ENCODE measurements at regions not wholly inside any gene's neighbourhood (a gene's known extent, or its start where the extent isn't known, plus 50 kb on each side); places are given as distances from the start of the nearest gene placed in this dataset.

DNA sequence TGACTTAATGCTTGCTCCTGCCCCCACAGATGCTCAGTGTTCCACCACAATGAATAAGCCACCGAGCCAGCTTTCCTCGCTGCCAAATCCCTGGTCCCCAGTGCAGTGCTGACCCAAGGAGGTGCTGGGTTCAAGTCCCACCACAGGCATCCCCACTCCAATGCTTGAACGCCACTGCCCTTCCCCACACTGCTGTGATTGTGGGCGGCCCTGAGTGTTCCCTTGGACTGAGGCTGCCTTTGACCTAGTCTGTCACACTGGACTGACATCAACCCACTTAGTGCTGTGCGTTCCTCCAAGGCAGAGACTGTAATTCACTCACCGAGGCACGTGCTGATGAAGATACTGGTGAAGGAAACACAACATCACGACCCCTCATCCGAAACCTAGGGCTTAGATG is 83.4 kb upstream of the TMCC3 start:
- BruUV-seq (replicated peaks): no TSS peak
- Histone ChIP-seq H3K27ac (ENCODE audit: extremely low read length, insufficient read depth, low read length) (no peak overlapping the region), H3K36me3 (replicated peaks in 1 of 2; ENCODE audit: control insufficient read depth in 1 of 2, insufficient read depth in 2 of 2, low read length in 2 of 2) (no peaks in the 10 kb centered on the region), H2AFZ (ENCODE audit: low read length) (no peak overlapping the region), H4K20me1 (ENCODE audit: insufficient read depth, low read length) (no peaks in the 10 kb centered on the region), H3K9ac (ENCODE audit: insufficient read depth, low read depth, low read length) (no peak overlapping the region), H3K4me2 (ENCODE audit: low read depth, low read length) (no peak overlapping the region), H3K4me3 (replicated peaks in 1 of 3; ENCODE audit: insufficient read depth in 1 of 3, low read depth in 2 of 3, low read length in 3 of 3) (no peak overlapping the region), H3K79me2 (ENCODE audit: insufficient read depth, low read length) (no peaks in the 10 kb centered on the region), H3K27me3 (ENCODE audit: control insufficient read depth in 1 of 2, insufficient read depth in 2 of 2, low read length in 2 of 2) (0 out of 5 replicates have a peak, but pooled peaks cover 0 to 5% of the 10 kb centered on the region in 2 experiments), H3K4me1 (ENCODE audit: insufficient read depth, low read length) (peaks cover 7% of the 10 kb centered on the region; the same call in 1 of the 2 replicates), H3K9me3 (ENCODE audit: low read length) (no peaks in the 10 kb centered on the region)
- no peak for DNase-seq (ENCODE audit: low spot score)
- TF ChIP-seq XRCC5 (optimal IDR thresholded peaks at IDR 0.05; ENCODE audit: low read length) (no peak), FOXP1 (IDR thresholded peaks at IDR 0.05) (no peak), FOXP1 (CRISPR knock-in tag; IDR thresholded peaks at IDR 0.05) (no peak), ZIK1 (CRISPR knock-in tag; IDR thresholded peaks at IDR 0.05; ENCODE audit: borderline replicate concordance, low read depth) (no peak), BORCS8-MEF2B (CRISPR knock-in tag; IDR thresholded peaks at IDR 0.05) (no peak)
- TF ChIP-seq, protein P1, sequence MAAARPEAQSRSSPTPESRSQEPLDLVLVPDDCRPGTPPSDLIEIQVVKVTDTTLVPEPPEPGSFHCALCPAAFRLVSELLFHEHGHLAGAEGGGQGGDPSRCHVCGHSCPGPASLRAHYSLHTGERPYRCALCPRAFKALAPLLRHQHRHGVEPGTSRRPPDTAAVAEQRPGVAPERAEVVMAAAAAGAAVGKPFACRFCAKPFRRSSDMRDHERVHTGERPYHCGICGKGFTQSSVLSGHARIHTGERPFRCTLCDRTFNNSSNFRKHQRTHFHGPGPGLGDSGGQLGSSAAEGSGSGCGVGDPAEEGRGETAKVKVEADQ (CRISPR knock-in tag; IDR thresholded peaks at IDR 0.05; ENCODE audit: borderline replicate concordance): no peak
- TF ChIP-seq, protein P2, sequence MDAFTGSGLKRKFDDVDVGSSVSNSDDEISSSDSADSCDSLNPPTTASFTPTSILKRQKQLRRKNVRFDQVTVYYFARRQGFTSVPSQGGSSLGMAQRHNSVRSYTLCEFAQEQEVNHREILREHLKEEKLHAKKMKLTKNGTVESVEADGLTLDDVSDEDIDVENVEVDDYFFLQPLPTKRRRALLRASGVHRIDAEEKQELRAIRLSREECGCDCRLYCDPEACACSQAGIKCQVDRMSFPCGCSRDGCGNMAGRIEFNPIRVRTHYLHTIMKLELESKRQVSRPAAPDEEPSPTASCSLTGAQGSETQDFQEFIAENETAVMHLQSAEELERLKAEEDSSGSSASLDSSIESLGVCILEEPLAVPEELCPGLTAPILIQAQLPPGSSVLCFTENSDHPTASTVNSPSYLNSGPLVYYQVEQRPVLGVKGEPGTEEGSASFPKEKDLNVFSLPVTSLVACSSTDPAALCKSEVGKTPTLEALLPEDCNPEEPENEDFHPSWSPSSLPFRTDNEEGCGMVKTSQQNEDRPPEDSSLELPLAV (CRISPR knock-in tag; conservative IDR thresholded peaks at IDR 0.05; ENCODE audit: low read depth): no peak
- no peak for ATAC-seq
- ChIA-PET POLR2A (no interaction called here), CTCF (ENCODE audit: low intra/inter-chr PET ratio, low total read pairs) (no interaction called here)
- in situ Hi-C loops (cut with HindIII; ENCODE audit: extremely low pct_ligation_motif_present, low pct_unique_long_range_greater_than_20kb): no loop called here
- intact Hi-C loops (cut with micrococcal nuclease; ENCODE audit: unreplicated experiment): no loop called here
- no peak for FAIRE-seq
- 12% methylated on average over 7 of the region's 9 CpGs for WGBS (ENCODE audit: low lambda C conversion rate)
